Caki2 (cell line): ENCODE measurements at regions not wholly inside any gene's neighbourhood (a gene's known extent, or its start where the extent isn't known, plus 50 kb on each side); places are given as distances from the start of the nearest gene placed in this dataset.
"Not testable (repeated sequence)": the region's sequence is repeated elsewhere in the genome, so short reads cannot be mapped to it uniquely, and the experiment has no call there.

Experiments
- DNase-seq: peaks from one replicate; pipeline ENCODE4 v3.0.0-alpha.2; 2015; ENCODE audit warnings: low read depth
- in situ Hi-C: cut with HindIII; loops from 2 replicates; pipeline ENCODE4 v1.10.0; 2016; ENCODE audit warnings: low sequenced_read_pairs, low pct_unique_long_range_greater_than_20kb, mixed read lengths

DNA sequence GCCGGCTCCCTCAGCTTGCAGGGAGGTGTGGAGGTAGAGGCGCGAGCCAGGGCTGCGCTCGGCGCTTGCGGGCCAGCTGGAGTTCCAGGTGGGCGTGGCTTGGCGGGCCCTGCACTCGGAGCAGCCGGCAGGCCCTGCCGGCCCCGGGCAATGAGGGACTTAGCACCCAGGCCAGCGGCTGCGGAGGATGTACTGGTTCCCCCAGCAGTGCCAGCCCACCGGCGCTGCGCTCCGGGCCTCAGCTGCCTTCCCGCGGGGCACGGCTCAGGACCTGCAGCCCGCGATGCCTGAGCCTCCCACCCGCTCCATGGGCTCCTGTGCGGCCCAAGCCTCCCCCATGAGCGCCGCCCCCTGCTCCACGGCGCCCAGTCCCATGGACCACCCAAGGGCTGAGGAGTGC is 1293.6 kb upstream of the NXPH2 start:
- in situ Hi-C loops, DNase-seq: not testable (repeated sequence)

DNA sequence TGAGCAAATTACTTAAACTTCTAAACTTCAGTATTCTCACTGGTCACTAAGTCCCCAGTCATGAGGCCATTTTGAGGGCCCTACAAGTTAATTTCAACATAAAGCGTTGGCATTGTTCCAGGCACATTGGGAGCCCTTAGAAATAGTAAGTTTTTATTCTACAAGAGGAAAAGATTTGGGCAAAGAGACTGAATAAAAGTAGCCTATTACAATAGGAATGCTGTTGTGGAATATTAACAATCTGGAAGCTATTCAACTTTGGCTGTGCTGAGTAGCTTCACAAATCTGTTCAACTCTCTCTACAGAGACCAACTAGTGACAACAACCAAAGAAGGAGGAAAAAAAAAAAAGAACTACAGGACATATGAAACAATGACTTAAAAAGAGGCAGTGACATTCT is 1287.5 kb upstream of the NXPH2 start:
- in situ Hi-C loops, result no loop called here
- DNase-seq, result no peak

DNA sequence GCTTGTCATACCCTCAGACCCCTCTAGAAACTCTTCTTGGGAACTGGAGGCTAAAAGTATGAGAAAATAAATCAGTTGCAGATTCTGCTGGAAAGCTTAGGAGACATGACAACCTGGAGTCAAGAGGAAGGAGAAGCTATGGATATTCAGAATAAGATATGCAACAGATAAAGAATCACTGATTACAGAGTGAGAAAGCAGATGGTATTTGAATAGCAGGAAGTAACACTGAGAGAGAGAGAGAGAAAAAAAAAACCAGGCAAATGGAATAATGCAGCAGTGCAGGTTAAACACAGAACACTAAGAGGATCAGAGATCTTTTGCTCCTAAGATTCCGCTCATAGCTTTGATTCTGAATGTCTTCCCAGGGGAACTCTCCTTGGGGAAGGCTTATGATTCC is 1284.1 kb upstream of the NXPH2 start:
- in situ Hi-C loops, result no loop called here
- DNase-seq, result no peak

DNA sequence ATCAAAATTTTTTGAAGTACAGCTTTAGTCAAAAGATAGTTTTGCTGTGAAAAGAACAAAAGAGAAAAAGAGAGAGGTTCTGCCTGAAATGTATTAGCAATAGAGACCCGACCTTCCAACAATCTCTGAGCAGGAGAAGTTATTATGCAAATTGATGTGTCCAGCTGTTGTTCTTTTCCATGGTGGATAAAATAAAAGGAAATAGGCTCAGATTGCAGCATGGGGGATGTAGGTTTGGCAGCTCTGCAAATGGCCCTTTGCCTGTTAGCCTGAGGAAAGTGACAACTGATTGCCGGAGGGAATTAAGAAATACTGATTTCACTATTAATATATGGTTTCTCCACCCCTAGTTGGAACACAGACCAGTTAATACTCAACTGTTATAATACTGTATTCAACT is 1283.2 kb upstream of the NXPH2 start:
- DNase-seq, result no peak
- in situ Hi-C loops, result no loop called here

DNA sequence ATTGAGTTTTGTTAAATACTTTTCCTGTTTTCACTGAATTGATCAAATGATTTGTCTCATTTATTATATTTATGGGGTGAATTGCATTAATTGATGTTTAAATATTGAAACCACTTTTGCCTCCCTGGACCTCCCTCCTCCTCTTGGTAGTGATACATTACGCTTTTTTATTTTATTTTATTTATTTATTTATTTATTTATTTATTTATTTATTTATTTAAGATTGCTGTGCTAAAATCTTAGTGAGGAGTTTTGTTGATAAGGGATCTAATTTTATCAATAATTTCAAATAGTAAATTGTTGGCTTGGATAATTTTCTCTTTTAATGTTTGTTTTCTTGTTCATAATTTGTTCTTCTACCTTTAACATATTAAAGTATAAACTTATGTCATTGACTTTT is 1281.0 kb upstream of the NXPH2 start:
- DNase-seq, result no peak
- in situ Hi-C loops, result no loop called here

DNA sequence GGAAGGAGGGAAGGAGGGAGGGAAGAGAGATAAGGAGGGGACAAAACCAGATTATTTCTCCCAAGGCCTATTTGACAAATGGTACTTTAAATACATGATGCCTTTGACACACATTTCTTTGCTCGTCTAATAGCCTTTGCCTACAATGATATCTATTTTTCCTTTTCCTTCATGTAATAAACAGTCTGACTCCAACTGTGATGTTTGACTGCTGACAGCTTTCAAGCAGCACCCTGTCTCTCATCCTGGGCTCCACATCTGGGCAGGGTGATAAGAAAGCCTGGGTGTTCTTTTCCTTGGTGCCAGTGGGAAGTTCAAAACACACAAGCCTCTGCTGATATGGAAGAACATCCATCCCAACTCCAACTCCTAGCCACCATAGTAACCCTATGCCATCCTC is 1277.7 kb upstream of the NXPH2 start:
- in situ Hi-C loops, result no loop called here
- DNase-seq, result no peak

DNA sequence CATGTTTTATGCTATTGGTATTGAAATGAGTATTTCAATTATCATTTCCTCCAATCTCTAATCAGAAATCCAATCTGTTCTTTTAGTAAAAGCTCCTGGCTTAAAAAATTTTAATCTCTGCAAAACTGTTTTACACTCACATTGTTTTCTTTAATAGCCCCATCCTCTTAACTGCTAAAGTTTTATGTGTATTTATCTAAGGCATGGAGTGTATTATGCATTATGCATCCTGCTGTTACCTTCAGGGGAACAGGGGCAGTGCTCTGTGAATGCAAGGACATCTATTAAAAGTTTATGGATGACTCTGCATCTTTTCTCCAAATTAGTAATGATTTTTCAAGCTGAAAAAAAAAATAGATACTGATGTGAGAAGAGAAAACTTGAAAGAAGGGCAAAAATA is 1261.6 kb upstream of the NXPH2 start:
- DNase-seq, result no peak
- in situ Hi-C loops, result no loop called here

DNA sequence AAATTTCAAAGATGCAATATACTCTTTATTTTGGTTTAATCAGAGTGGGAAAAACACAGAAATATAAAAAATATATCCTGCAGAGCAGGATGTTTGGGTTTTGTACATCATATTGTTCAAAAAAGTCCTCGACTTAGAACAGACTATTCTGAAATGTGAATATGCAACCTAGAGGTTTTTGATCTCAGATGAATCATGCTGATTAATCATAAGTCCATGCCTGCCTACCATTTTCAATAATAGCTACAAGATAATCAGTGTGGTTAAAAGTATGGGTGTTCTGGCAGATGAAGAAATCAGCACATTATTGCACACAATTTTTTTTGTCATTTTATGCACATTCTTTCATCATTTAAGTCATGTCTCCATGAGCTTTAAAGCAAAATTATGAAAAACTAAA is 1261.0 kb upstream of the NXPH2 start:
- no peak for DNase-seq
- in situ Hi-C loops, result no loop called here

DNA sequence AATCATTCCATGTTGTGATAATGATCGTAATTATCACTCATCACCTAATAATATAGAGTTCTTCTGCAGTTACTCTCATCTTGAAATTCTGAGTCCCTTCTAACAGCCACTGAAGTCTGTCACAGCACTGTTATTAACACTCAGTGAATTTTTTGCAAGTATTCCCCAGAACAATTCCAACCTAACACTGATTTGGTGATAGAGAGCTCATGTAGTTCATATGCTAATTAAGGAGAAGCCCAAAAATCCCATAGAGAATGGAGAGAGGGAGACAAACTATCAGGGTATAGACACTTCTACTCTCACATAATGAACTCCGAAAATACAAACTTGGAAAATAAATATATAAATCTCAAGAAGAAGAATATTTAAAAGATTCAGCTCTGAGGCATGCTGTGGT is 1253.4 kb upstream of the NXPH2 start:
- no peak for DNase-seq
- in situ Hi-C loops, result no loop called here

DNA sequence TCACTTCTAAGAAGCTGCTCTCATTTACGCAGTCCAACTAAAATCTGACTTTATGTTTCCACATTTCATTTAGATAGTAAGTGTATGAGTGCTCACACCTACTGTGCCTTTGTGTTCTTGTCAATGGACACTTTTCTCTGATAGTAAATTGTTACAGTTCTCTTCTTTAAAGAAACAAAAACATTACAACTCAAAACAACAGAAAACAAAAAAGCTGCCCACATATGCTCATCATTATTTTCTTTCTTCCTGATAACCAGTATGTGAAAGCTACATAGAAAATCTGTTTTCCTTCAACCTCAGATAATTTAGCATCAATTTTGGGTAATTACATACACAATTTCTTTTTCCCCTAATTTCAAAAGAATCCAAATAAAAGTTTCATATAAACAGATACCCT is 1247.8 kb upstream of the NXPH2 start:
- in situ Hi-C loops, result no loop called here
- DNase-seq, result no peak

DNA sequence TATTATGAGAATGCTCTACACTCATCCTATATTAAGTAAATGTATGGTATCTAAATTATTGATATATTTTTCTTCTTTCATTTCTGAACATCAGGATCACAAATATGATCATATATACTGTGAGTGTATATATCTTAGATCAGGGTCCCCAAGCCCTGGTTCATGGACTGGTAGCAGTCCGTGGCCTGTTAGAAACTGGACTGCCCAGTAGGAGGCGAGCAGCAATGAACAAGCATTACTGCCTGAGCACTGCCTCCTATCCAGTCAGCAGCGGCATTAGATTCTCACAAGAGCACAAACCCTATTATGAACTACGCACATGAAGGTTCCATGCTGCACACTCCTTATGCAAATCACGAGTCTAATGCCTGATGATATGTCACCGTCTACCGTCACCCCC is 1247.1 kb upstream of the NXPH2 start:
- DNase-seq, result no peak
- in situ Hi-C loops, result no loop called here

DNA sequence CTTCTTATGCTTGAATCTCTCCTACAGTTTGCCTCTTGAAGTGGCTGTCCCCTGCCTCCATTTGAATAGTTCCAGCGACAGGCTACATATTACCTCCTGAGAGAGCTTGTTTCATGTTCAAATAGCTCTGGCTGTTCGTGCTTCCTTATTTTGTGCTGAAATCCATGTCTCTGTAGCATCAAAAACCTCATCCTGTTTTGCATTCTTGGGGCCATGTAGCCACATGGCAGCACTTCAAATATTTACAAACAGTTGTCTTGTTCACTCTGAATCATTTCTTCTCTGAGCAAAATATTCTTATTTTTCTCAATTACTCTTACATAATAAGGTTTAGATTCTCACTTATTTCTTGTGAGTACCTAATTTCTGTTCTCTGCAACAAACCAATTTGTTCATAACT is 1243.1 kb upstream of the NXPH2 start:
- no peak for DNase-seq
- in situ Hi-C loops, result no loop called here

DNA sequence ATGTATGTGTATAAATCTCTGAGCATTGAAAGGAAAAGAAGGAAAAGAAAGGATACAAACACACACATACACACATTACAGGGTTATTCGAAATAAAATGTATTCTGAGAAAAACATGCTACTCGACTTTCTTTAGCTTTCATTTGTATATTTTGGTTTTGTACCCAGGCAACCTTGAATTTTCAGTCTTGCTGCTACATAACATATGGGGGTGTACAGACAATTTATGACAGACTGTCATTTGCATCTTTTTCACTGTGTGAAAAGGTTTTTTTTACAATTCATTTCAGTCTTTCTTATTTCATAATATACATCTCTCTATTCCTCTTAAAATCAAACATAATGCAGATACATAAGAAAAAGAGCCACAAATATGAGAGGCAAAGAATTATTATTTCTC is 1238.4 kb upstream of the NXPH2 start:
- in situ Hi-C loops, result no loop called here
- no peak for DNase-seq

DNA sequence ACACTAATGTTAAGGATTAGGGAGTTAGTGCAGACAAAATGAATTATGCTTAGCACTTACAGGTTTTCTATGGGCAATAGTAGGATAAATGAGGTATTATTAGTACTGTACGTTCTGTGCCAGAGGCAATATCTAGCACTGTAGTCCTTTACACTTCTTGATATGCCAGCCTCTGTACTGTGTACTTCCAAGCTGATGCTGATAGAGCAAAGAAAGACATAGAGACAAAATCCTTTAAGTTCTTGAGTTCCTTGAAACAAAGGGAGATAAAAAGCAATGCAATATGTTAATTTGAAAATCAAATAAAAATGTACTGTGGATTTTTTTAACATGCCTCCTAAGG is 1234.0 kb upstream of the NXPH2 start:
- in situ Hi-C loops, result no loop called here
- DNase-seq, result no peak

DNA sequence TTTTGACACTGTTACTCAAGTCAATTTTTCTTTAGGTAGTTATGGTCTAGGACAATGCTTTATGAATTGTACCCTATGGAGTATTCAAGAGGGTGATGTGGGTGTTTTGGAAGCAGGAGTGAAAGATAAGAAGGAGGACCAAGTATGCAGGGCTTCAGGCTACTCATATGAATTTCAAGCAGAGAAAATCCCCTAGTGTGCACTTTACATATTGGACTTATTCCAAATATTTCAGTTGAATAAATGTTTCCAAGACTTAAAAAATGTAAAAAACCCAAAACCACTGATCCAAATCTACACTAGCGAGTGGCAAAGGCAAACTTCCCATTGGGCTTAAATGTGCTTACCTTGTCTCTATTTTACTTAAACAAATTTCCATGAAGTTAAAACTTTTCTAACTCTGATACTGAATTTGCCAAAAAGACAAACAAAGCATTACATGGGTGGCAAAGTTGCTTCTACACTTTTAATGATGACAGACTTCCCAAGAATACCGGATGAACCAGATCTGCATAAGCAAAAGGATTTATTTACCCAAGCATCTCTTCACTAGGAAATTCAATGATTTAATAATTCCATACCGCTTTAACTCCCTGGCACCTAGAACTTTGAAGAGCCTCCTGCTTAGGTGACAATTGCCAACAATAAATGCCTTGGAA is 1233.5 kb upstream of the NXPH2 start:
- in situ Hi-C loops, result no loop called here

DNA sequence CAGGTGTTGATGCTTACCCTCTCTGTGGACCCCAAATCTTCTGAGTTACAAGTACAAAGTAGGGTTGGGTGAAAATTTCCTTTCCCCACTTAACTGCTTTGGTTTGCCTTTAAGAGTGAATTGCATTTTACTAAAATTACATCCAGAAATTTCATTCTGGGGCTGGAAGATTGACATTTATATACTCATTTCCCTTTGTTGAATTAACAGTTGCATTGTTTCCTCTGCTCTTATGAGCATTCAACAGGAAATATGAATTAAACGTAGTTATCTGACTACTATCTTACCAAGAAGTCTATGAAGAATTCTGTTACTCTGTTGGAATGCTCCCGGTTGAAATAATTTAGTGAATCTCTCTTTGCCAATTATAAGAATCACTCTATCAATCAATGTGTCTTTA is 1231.1 kb upstream of the NXPH2 start:
- DNase-seq, result no peak
- in situ Hi-C loops, result no loop called here

More for the DNA sequence above, 1233.5 kb upstream of the NXPH2 start:
- DNase-seq, result no peak

DNA sequence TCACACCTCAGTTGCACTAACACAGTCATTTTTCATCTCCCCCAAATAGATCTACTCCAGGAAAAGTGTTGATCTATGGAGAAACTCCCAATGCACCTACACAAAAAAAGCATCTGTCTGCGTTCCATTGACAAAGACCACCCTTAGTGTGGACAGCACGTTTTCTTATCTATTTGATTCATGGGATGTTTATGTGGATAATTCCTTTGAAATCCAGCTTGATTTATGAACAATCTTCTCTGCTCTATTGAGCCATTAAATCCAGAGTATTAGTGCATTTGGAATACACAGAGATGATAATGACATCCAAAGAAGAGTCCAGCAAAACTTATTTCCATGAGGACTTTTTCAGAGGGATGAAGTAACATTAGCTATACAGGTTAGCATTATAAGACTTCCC is 1221.9 kb upstream of the NXPH2 start:
- DNase-seq, result no peak
- in situ Hi-C loops, result no loop called here

DNA sequence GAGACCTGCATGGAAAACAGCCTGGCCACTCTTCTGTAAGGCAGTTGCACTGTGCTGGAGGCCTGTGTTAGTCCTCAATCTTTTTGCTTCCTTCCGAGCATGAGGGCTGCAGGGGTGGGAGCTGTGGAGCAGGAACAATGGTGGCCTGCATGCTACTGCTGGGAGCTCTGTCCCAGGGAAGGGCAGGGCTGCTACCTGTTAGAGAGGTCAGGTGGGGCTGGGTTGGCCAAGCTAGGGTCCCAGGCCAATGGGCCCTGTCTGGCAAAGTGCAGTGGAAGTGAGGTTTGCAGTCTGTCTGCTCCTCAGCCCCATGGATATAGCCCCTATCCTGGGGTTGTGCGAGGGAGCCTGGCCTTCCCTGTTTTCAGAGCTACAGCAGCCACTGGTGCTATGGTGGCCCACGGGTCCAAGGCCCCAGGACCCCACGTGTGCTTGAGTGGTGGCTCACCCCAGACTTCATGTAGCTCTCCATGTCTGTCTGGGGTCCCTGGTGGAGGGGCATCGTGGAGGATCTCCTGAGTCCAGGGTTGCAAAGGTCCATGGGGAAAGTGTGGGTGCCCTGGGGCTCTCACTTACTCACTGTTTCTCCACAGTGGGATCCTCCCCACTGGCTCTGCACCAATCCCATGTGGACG is 1212.6 kb upstream of the NXPH2 start:
- in situ Hi-C loops, result no loop called here
- no peak for DNase-seq

DNA sequence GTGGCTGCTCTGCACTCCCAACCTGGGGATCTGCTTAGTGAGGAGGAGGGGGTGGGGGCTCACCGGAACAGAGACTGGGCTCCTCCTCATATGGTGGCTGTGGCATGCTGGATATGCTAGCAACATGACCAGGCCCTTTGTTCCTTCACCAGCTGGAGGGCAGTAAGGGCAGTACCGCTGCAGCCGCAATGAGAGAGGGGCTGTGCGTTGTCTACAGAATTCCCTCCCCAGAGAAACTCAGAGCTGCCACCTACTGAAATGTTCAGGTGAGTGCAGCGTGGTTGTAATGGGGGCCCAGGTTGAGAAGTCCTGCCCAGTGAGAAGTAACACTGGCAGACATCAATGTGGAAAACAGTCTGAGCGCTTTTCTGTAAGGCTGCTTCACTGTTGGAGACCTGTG is 1211.9 kb upstream of the NXPH2 start:
- in situ Hi-C loops, result no loop called here
- no peak for DNase-seq

DNA sequence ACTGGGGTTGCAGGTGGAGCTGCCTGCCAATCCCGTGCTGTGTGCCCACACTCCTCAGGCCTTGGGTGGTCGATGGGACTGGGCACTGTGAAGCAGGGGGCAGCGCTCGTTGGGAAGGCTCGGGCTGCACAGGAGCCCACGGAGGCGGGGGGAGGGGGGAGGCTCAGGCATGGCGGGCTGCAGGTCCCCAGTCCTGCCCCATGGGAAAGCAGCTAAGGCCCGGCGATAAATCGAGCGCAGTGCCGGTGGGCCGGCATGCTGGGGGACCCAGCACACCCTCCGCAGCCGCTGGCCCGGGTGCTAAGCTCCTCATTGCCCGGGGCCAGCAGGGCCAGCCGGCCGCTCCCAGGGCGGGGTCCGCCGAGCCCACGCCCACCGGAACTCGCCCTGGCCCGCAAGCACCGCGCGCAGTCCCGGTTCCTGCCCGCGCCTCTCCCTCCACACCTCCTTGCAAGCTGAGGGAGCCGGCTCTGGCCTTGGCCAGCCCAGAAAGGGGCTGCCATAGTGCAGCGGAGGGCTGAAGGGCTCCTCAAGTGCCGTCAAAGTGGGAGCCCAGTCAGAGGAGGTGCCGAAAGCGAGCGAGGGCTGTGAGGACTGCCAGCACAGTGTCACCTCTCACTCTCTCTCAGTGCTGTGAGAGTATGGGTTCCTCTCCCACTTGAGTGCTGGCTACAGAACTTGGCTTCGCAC is 1210.6 kb upstream of the NXPH2 start:
- in situ Hi-C loops, result no loop called here

More for the DNA sequence above, 1210.6 kb upstream of the NXPH2 start:
- DNase-seq, result no peak
